SK-N-SH (cell line): ENCODE measurements at regions not wholly inside any gene's neighbourhood (a gene's known extent, or its start where the extent isn't known, plus 50 kb on each side); places are given as distances from the start of the nearest gene placed in this dataset.

Experiments used
- CTCF ChIA-PET: fragments of 300-600, 350-600 bp; formaldehyde crosslinking; extraction: SDS; loops from one replicate; lab custom pipeline; 2021; lab: Yijun Ruan, JAX
- POLR2A ChIA-PET: fragments of 350-600 bp; sonication (Branson Sonifier 250); formaldehyde crosslinking; extraction: SDS; loops from one replicate; lab custom pipeline; 2020; ENCODE audit warnings: antibody characterized with exemption, inconsistent platforms; lab: Yijun Ruan, JAX
- DNase-seq: peaks from one replicate; pipeline ENCODE4 v3.0.0; 2012
- H2AFZ ChIP-seq: fragments of 200-600 bp; sonication (generic); 2 replicates; pipeline ENCODE4 v1.8.1; 2016; ENCODE audit warnings: antibody characterized with exemption, mild to moderate bottlenecking, low read depth
- H3F3A ChIP-seq: fragments of 200-600 bp; sonication (generic); replicated peaks from 2 replicates; pipeline ENCODE3; 2016; ENCODE audit warnings: antibody characterized with exemption, mild to moderate bottlenecking; ENCODE audit not compliant: insufficient read depth
- H3K27ac ChIP-seq, 2 experiments: fragments of 200-500 bp in 1 of 2; fragments of 200-600 bp in 1 of 2; sonication (Bioruptor generic) in 1 of 2; sonication (generic), shearing (Covaris generic) in 1 of 2; 2 replicates each; pipeline versions ENCODE4 v1.5.1 to v1.6.1; 2014 to 2016; ENCODE audit warnings: low read depth in 2 of 2, inconsistent platforms in 1 of 2, low read length in 1 of 2, mild to moderate bottlenecking in 1 of 2, mixed read lengths in 1 of 2
- H3K27me3 ChIP-seq: fragments of 200-600 bp; sonication (generic), shearing (Covaris generic); 2 replicates; pipeline ENCODE4 v1.6.1; 2016; ENCODE audit warnings: mixed run types; ENCODE audit not compliant: insufficient read depth
- H3K36me3 ChIP-seq, 2 experiments: fragments of 200-500 bp in 1 of 2; fragments of 200-600 bp in 1 of 2; sonication (Bioruptor generic) in 1 of 2; sonication (generic) in 1 of 2; replicated peaks in 1 of 2; 2 replicates each; pipeline versions ENCODE3 to v1.5.1; 2014 to 2016; ENCODE audit warnings: low read length in 1 of 2, mild to moderate bottlenecking in 1 of 2; ENCODE audit not compliant: insufficient read depth in 2 of 2, control insufficient read depth in 1 of 2
- H3K4me1 ChIP-seq, 2 experiments: fragments of 200-500 bp in 1 of 2; fragments of 200-600 bp in 1 of 2; sonication (Bioruptor generic) in 1 of 2; sonication (generic), shearing (Covaris generic) in 1 of 2; 2 replicates each; pipeline versions ENCODE4 v1.5.1 to v1.6.1; 2014 to 2016; ENCODE audit warnings: low read depth in 1 of 2, low read length in 1 of 2, mixed run types in 1 of 2; ENCODE audit not compliant: insufficient read depth in 2 of 2, control insufficient read depth in 1 of 2
- H3K4me2 ChIP-seq: fragments of 200-600 bp; sonication (generic), shearing (Covaris generic); 2 replicates; pipeline ENCODE4 v1.6.1; 2017; ENCODE audit warnings: mixed run types
- H3K4me3 ChIP-seq, 2 experiments: fragments of 200-500 bp in 1 of 2; fragments of 200-600 bp in 1 of 2; sonication (Bioruptor generic) in 1 of 2; sonication (generic), shearing (Covaris generic) in 1 of 2; 2 replicates each; pipeline versions ENCODE4 v1.5.1 to v1.8.1; 2014 to 2016; ENCODE audit warnings: low read depth in 2 of 2, inconsistent platforms in 1 of 2, low read length in 1 of 2, mild to moderate bottlenecking in 1 of 2, mixed read lengths in 1 of 2, moderate library complexity in 1 of 2
- H3K79me2 ChIP-seq: fragments of 200-600 bp; sonication (generic); 2 replicates; pipeline ENCODE4 v1.8.1; 2017; ENCODE audit warnings: mild to moderate bottlenecking; ENCODE audit not compliant: insufficient read depth
- H3K9ac ChIP-seq: fragments of 200-600 bp; sonication (generic); 2 replicates; pipeline ENCODE4 v1.6.1; 2017; ENCODE audit warnings: mixed run types
- H3K9me2 ChIP-seq: fragments of 200-600 bp; sonication (generic); 2 replicates; pipeline ENCODE4 v1.6.1; 2017; ENCODE audit warnings: mixed run types
- H3K9me3 ChIP-seq: fragments of 200-600 bp; sonication (generic); 2 replicates; pipeline ENCODE4 v1.6.1; 2017; ENCODE audit warnings: mixed run types, mild to moderate bottlenecking, moderate library complexity
- H4K20me1 ChIP-seq: fragments of 200-600 bp; sonication (generic); 2 replicates; pipeline ENCODE4 v1.6.1; 2017; ENCODE audit warnings: mild to moderate bottlenecking, mixed run types; ENCODE audit not compliant: insufficient read depth
- CHD2 ChIP-seq: fragments of 150-350 bp; IDR thresholded peaks from 2 replicates; pipeline ENCODE4 v1.6.1; 2018; ENCODE audit warnings: low read length; ENCODE audit not compliant: partially characterized antibody
- ELF1 ChIP-seq: IDR thresholded peaks from 2 replicates; pipeline ENCODE4 v1.4.0; 2012
- EP300 ChIP-seq, 2 experiments: IDR thresholded peaks; 2 replicates each; pipeline versions ENCODE4 v1.4.0 to v1.6.1; 2012; ENCODE audit warnings: borderline replicate concordance in 1 of 2, low read depth in 1 of 2, low read length in 1 of 2
- FOSL2 ChIP-seq: IDR thresholded peaks from 2 replicates; pipeline ENCODE4 v1.4.0; 2012; ENCODE audit warnings: low read depth, mild to moderate bottlenecking, moderate library complexity, borderline replicate concordance
- FOXJ3 ChIP-seq: sonication (generic); formaldehyde crosslinking; IDR thresholded peaks from 2 replicates; pipeline ENCODE4 v1.5.1; 2020; ENCODE audit warnings: mild to moderate bottlenecking, missing genetic modification reagents
- FOXM1 ChIP-seq: IDR thresholded peaks from 2 replicates; pipeline ENCODE4 v1.4.0; 2012; ENCODE audit warnings: low read depth, mild to moderate bottlenecking
- GABPA ChIP-seq: IDR thresholded peaks from 2 replicates; pipeline ENCODE4 v1.4.0; 2012; ENCODE audit warnings: low read depth, mild to moderate bottlenecking
- GATA2 ChIP-seq: sonication (generic); formaldehyde crosslinking; IDR thresholded peaks from 2 replicates; pipeline ENCODE4 v1.5.0; 2020; ENCODE audit warnings: mild to moderate bottlenecking, missing genetic modification reagents
- JUND ChIP-seq: IDR thresholded peaks from 2 replicates; pipeline ENCODE4 v1.4.0; 2012
- MEF2A ChIP-seq: IDR thresholded peaks from 2 replicates; pipeline ENCODE4 v1.4.0; 2012; ENCODE audit warnings: low read depth, borderline replicate concordance
- MXI1 ChIP-seq: IDR thresholded peaks from 2 replicates; pipeline ENCODE4 v1.6.1; 2012; ENCODE audit warnings: mild to moderate bottlenecking, low read depth, low read length, improper control_type of control experiment
- NFIC ChIP-seq: IDR thresholded peaks from 2 replicates; pipeline ENCODE4 v1.4.0; 2012; ENCODE audit warnings: borderline replicate concordance
- POLR2AphosphoS5 ChIP-seq: IDR thresholded peaks from 2 replicates; pipeline ENCODE4 v1.6.1; 2012; ENCODE audit warnings: low read depth, low read length
- RAD21 ChIP-seq: IDR thresholded peaks from 2 replicates; pipeline ENCODE4 v1.6.1; 2012; ENCODE audit warnings: mild to moderate bottlenecking, low read length
- SIN3A ChIP-seq: IDR thresholded peaks from 2 replicates; pipeline ENCODE4 v1.6.1; 2012; ENCODE audit warnings: low read depth, mild to moderate bottlenecking, low read length, moderate library complexity, borderline replicate concordance
- SMC3 ChIP-seq: IDR thresholded peaks from 2 replicates; pipeline ENCODE4 v1.6.1; 2012; ENCODE audit warnings: low read depth, low read length, improper control_type of control experiment
- TAF1 ChIP-seq: IDR thresholded peaks from 2 replicates; pipeline ENCODE4 v1.6.1; 2012; ENCODE audit warnings: low read depth, mild to moderate bottlenecking, low read length, moderate library complexity, borderline replicate concordance
- USF1 ChIP-seq: IDR thresholded peaks from 2 replicates; pipeline ENCODE4 v1.4.0; 2012; ENCODE audit warnings: low read depth, borderline replicate concordance
- YY1 ChIP-seq: IDR thresholded peaks from 2 replicates; pipeline ENCODE4 v1.4.0; 2012; ENCODE audit warnings: low read depth, mild to moderate bottlenecking
- WGBS: methylation state at CpG from one replicate; pipeline ENCODE4 v1.1.6; 2017; ENCODE audit warnings: low lambda C conversion rate; 5-methylcytosine and 5-hydroxymethylcytosine counted together

- 0 out of 2 replicates have a peak, but pooled peaks cover 24% of the 10 kb centered on the region for H3K9me3 ChIP-seq
- no peaks in the 10 kb centered on the region; a peak in 1 of 4 replicates for H3K4me1 ChIP-seq
- H3K36me3 ChIP-seq: no peaks in the 10 kb centered on the region
- POLR2A ChIA-PET: no interaction called here
- TF ChIP-seq NFIC (no peak), SIN3A (no peak), YY1 (no peak), MXI1 (no peak), TAF1 (no peak), FOSL2 (no peak), FOXJ3 (CRISPR knock-in tag) (no peak), EP300 (IDR thresholded peaks at IDR 0.05; ENCODE audit: borderline replicate concordance in 1 of 2, low read depth in 1 of 2, low read length in 1 of 2) (no peak), MEF2A (no peak), USF1 (no peak), JUND (no peak), ELF1 (no peak), GATA2 (CRISPR knock-in tag) (no peak), CHD2 (no peak), FOXM1 (no peak), RAD21 (no peak), GABPA (no peak), POLR2AphosphoS5 (no peak)
- WGBS: 35% methylated on average over 2 of the region's 2 CpGs
- no peak overlapping the region for H3K4me3 ChIP-seq
- H3K27ac ChIP-seq: no peak overlapping the region
- no peak for DNase-seq
- H2AFZ ChIP-seq: no peak overlapping the region
- no peaks in the 10 kb centered on the region for H3K79me2 ChIP-seq
- no peaks in the 10 kb centered on the region for H3F3A ChIP-seq
- no peaks in the 10 kb centered on the region for H3K9me2 ChIP-seq
- H3K9ac ChIP-seq: no peak overlapping the region
- H4K20me1 ChIP-seq: no peaks in the 10 kb centered on the region
- no peak overlapping the region for H3K4me2 ChIP-seq
- CTCF ChIA-PET: interaction anchor here (1.0 to 1.2 kb wide), 2 partner anchors 57 to 155 kb away, joined by 3 read pairs; no protein-coding TSS in a partner anchor
- no peaks in the 10 kb centered on the region for H3K27me3 ChIP-seq
Observed at GRCh38 chr21:38888991-38889561, 83.3 kb downstream of the ETS2 start.

DNA sequence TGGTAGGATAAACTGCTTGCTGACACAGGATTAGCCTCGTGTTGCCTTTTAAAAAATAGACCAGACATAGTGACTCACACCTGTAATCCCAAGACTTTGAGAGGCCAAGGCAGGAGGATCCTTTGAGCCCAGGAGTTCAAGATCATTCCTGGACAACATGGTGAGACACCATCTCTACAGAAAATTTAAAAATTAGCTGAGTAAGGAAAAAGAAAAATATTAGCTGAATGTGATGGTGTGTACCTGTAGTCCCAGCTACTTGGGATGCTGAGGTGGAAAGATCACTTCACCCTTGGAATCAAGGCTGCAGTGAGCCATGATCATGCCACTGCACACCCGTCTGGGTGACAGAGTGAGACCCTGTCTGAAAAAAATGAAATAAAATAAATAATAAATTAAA, 82.0 kb downstream of the ETS2 start:
- Histone ChIP-seq H3K79me2 (no peaks in the 10 kb centered on the region), H3K27me3 (no peaks in the 10 kb centered on the region), H3K4me2 (no peak overlapping the region), H2AFZ (no peak overlapping the region), H3K4me1 (no peaks in the 10 kb centered on the region; a peak in 1 of 4 replicates), H3K9me3 (0 out of 2 replicates have a peak, but pooled peaks cover 32% of the 10 kb centered on the region), H3K9me2 (no peaks in the 10 kb centered on the region), H3K4me3 (no peak overlapping the region), H3K36me3 (no peaks in the 10 kb centered on the region), H3F3A (no peaks in the 10 kb centered on the region), H3K9ac (no peak overlapping the region), H4K20me1 (no peaks in the 10 kb centered on the region), H3K27ac (no peak overlapping the region)
- POLR2A ChIA-PET: no interaction called here
- DNase-seq: no peak
- CTCF ChIA-PET: interaction anchor here (0.7 kb wide), 1 partner anchor 9 kb away, joined by 4 read pairs; no protein-coding TSS in a partner anchor
- TF ChIP-seq CHD2: no peak
- no peak for TF ChIP-seq USF1
- TF ChIP-seq SMC3: no peak
- whole genome bisulfite sequencing: 8% methylated on average over 2 of the region's 2 CpGs
